OCI-LY1 (cell line): ENCODE measurements at regions not wholly inside any gene's neighbourhood (a gene's known extent, or its start where the extent isn't known, plus 50 kb on each side); places are given as distances from the start of the nearest gene placed in this dataset.

Experiments used
- EZH2 ChIP-seq: fragments of 200-600 bp; sonication (generic), shearing (Covaris generic); IDR thresholded peaks from 2 replicates; pipeline ENCODE4 v1.8.0; 2017; ENCODE audit warnings: borderline replicate concordance, mixed run types, mild to moderate bottlenecking, antibody characterized with exemption, low read length, moderate library complexity, mixed read lengths
- TF ChIP-seq, protein P1 (sequence below): fragments of 200-600 bp; sonication (generic), shearing (Covaris generic); IDR thresholded peaks from 2 replicates; pipeline ENCODE4 v1.5.1; 2017; ENCODE audit warnings: mild to moderate bottlenecking, antibody characterized with exemption, low read length, moderate library complexity, mixed read lengths

GRCh38 chr6:92380803-92381601 is 1038.4 kb downstream of the EPHA7 start:
- TF ChIP-seq, protein P1, sequence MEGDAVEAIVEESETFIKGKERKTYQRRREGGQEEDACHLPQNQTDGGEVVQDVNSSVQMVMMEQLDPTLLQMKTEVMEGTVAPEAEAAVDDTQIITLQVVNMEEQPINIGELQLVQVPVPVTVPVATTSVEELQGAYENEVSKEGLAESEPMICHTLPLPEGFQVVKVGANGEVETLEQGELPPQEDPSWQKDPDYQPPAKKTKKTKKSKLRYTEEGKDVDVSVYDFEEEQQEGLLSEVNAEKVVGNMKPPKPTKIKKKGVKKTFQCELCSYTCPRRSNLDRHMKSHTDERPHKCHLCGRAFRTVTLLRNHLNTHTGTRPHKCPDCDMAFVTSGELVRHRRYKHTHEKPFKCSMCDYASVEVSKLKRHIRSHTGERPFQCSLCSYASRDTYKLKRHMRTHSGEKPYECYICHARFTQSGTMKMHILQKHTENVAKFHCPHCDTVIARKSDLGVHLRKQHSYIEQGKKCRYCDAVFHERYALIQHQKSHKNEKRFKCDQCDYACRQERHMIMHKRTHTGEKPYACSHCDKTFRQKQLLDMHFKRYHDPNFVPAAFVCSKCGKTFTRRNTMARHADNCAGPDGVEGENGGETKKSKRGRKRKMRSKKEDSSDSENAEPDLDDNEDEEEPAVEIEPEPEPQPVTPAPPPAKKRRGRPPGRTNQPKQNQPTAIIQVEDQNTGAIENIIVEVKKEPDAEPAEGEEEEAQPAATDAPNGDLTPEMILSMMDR: no peak
- no peak for TF ChIP-seq EZH2
